ENCODE measurements at regions not wholly inside any gene's neighbourhood (a gene's known extent, or its start where the extent isn't known, plus 50 kb on each side); places are given as distances from the start of the nearest gene placed in this dataset.

- no peak overlapping the region for H3K4me2 ChIP-seq (ENCODE audit: insufficient read depth in 1 of 2, low read depth in 2 of 2, low read length in 2 of 2)
- H4K91ac ChIP-seq (replicated peaks; ENCODE audit: insufficient read length, low read length): no peak overlapping the region
- ChIA-PET POLR2A (ENCODE audit: partially characterized antibody) (no interaction called here), CTCF (ENCODE audit: partially characterized antibody) (interaction anchor here (0.6 to 2.0 kb wide), 3 partner anchors 8 to 503 kb away, joined by 3 to 16 read pairs (median 4); no protein-coding TSS in a partner anchor)
- H3K56ac ChIP-seq (replicated peaks; ENCODE audit: insufficient read length, low read depth, low read length): no peak overlapping the region
- no peak overlapping the region for H4K5ac ChIP-seq (ENCODE audit: insufficient read length, low read depth, low read length)
- DNase-seq (ENCODE audit: low read depth in 1 of 2, low spot score in 2 of 2) (no peak), FAIRE-seq (no peak)
- H3K18ac ChIP-seq (ENCODE audit: extremely low read depth, low read length): no peak overlapping the region
- H2AFZ ChIP-seq (ENCODE audit: low read length): no peak overlapping the region
- H2BK5ac ChIP-seq (ENCODE audit: low read depth, low read length): no peak overlapping the region
- H2BK12ac ChIP-seq (ENCODE audit: low read depth, low read length): no peak overlapping the region
- H3K4ac ChIP-seq (replicated peaks; ENCODE audit: insufficient read length, low read depth, low read length): no peak overlapping the region
- no peak overlapping the region for H2BK15ac ChIP-seq (ENCODE audit: low read length)
- H3K23me2 ChIP-seq (ENCODE audit: low read depth, low read length): no peaks in the 10 kb centered on the region
- no peak overlapping the region for H3K27ac ChIP-seq (ENCODE audit: low read depth, low read length)
- no peak overlapping the region for H2BK20ac ChIP-seq (ENCODE audit: low read length)
- H3K4me1 ChIP-seq (replicated peaks in 1 of 4; ENCODE audit: control insufficient read depth in 3 of 4, insufficient read depth in 4 of 4, low read length in 3 of 4): peaks cover 0 to 4% (median 0%) of the 10 kb centered on the region in 4 experiments; a peak in 1 of 7 replicates
- no peak overlapping the region for H2BK120ac ChIP-seq (replicated peaks; ENCODE audit: low read depth, low read length)
- H3K36me3 ChIP-seq (ENCODE audit: control insufficient read depth in 2 of 4, insufficient read depth in 4 of 4, low read length in 3 of 4): no peaks in the 10 kb centered on the region
- no peaks in the 10 kb centered on the region; a peak in 1 of 7 replicates for H3K27me3 ChIP-seq (replicated peaks in 1 of 4; ENCODE audit: control insufficient read depth in 3 of 4, extremely low read depth in 1 of 4, insufficient read depth in 3 of 4, low read length in 3 of 4)
- no peak overlapping the region for H3K9ac ChIP-seq (replicated peaks in 1 of 4; ENCODE audit: extremely low read depth in 1 of 4, low read depth in 3 of 4, low read length in 3 of 4)
- no peak overlapping the region for H2AK5ac ChIP-seq (ENCODE audit: low read depth, low read length)
- TF ChIP-seq EZH2 (IDR thresholded peaks at IDR 0.05; ENCODE audit: low read depth, low read length, severe bottlenecking) (no peak), JUN (IDR thresholded peaks at IDR 0.05; ENCODE audit: low read depth, low read length) (no peak), ASH2L (IDR thresholded peaks at IDR 0.05; ENCODE audit: low read length) (no peak), KDM1A (IDR thresholded peaks at IDR 0.05; ENCODE audit: borderline replicate concordance, low read length) (no peak), CHD1 (IDR thresholded peaks at IDR 0.05; ENCODE audit: low read depth, low read length) (no peak), JUND (IDR thresholded peaks at IDR 0.05; ENCODE audit: low read length) (no peak), YY1 (IDR thresholded peaks at IDR 0.05; ENCODE audit: low read depth, low read length) (no peak), SP1 (IDR thresholded peaks at IDR 0.05; ENCODE audit: low read depth, low read length) (no peak), MAFK (IDR thresholded peaks at IDR 0.05; ENCODE audit: low read depth, low read length) (no peak), KDM5A (IDR thresholded peaks at IDR 0.05; ENCODE audit: low read length) (no peak), CTBP2 (IDR thresholded peaks at IDR 0.05; ENCODE audit: borderline replicate concordance, insufficient read depth, insufficient read length, low read length) (no peak), GABPA (IDR thresholded peaks at IDR 0.05; ENCODE audit: borderline replicate concordance, insufficient read depth, low read length) (no peak), GTF2F1 (IDR thresholded peaks at IDR 0.05; ENCODE audit: borderline replicate concordance, low read depth, low read length) (no peak), SP2 (IDR thresholded peaks at IDR 0.05; ENCODE audit: low read length) (no peak)
- no peaks in the 10 kb centered on the region for H4K20me1 ChIP-seq (replicated peaks in 1 of 2; ENCODE audit: control insufficient read depth in 1 of 2, insufficient read depth in 2 of 2, low read length in 2 of 2)
- H4K8ac ChIP-seq (ENCODE audit: extremely low read depth, insufficient read depth, low read length): no peak overlapping the region
- no peak overlapping the region for H3K14ac ChIP-seq (ENCODE audit: insufficient read length)
- no peak overlapping the region for H3K23ac ChIP-seq (ENCODE audit: insufficient read length)
- 83% methylated on average over 5 of the region's 5 CpGs; no CpG with 5 or more reads in 1 of the 2 experiments for WGBS, 2 experiments (ENCODE audit: extremely low coverage in 1 of 2, insufficient coverage in 1 of 2, insufficient read length in 1 of 2, insufficient replicate concordance in 2 of 2, low coverage in 1 of 2, low lambda C conversion rate in 2 of 2, missing lambda C conversion rate in 1 of 2)
- H3K79me1 ChIP-seq (ENCODE audit: low read depth, low read length): no peaks in the 10 kb centered on the region
- H3K9me3 ChIP-seq (ENCODE audit: insufficient read depth in 2 of 2, low read depth in 1 of 2, low read length in 1 of 2): no peaks in the 10 kb centered on the region
- H3K4me3 ChIP-seq (ENCODE audit: extremely low read depth in 1 of 4, insufficient read depth in 2 of 4, low read depth in 3 of 4, low read length in 4 of 4): no peak overlapping the region
- no peaks in the 10 kb centered on the region for H3K79me2 ChIP-seq (ENCODE audit: control insufficient read depth in 1 of 2, insufficient read depth in 2 of 2, low read length in 2 of 2)
Observed at GRCh38 chr20:11212902-11213301, 539.1 kb upstream of the JAG1 start.

Measured in H1 (cell line).